ENCODE measurements at regions not wholly inside any gene's neighbourhood (a gene's known extent, or its start where the extent isn't known, plus 50 kb on each side); places are given as distances from the start of the nearest gene placed in this dataset.

DNA sequence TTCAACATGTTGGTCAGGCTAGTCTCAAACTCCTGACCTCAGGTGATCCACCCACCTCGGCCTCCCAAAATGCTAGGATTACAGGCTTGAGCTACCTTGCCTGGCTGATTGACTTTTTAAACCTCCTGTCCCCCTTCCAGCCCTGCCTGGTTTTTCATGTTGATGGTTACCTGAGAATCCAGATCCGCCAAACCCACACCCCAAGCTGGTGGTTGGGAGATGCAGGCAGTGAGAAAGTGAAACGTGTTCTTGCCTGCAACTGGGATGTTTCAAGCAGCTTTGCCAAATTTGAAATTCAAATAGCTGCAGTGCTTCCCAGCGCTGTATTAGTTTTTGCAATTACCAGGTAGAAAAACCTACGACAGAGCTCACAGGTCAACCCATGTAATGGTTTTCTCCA, 238.3 kb upstream of the PWP1 start:
- TF ChIP-seq EZH2 (IDR thresholded peaks at IDR 0.05; ENCODE audit: borderline replicate concordance, low read depth, low read length, poor library complexity, severe bottlenecking), result no peak
- TF ChIP-seq, protein P1, sequence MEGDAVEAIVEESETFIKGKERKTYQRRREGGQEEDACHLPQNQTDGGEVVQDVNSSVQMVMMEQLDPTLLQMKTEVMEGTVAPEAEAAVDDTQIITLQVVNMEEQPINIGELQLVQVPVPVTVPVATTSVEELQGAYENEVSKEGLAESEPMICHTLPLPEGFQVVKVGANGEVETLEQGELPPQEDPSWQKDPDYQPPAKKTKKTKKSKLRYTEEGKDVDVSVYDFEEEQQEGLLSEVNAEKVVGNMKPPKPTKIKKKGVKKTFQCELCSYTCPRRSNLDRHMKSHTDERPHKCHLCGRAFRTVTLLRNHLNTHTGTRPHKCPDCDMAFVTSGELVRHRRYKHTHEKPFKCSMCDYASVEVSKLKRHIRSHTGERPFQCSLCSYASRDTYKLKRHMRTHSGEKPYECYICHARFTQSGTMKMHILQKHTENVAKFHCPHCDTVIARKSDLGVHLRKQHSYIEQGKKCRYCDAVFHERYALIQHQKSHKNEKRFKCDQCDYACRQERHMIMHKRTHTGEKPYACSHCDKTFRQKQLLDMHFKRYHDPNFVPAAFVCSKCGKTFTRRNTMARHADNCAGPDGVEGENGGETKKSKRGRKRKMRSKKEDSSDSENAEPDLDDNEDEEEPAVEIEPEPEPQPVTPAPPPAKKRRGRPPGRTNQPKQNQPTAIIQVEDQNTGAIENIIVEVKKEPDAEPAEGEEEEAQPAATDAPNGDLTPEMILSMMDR (conservative IDR thresholded peaks at IDR 0.05; ENCODE audit: low read depth, low read length), result no peak
